Panc1 (cell line): ENCODE measurements at regions not wholly inside any gene's neighbourhood (a gene's known extent, or its start where the extent isn't known, plus 50 kb on each side); places are given as distances from the start of the nearest gene placed in this dataset.

ENCODE experiments used
- ATAC-seq: fragments of 200-7000 bp; cut with Tn5 transposase; 2 replicates; pipeline ENCODE4 v1.9.1; 2020; ENCODE audit warnings: mild to moderate bottlenecking, moderate library complexity
- BruUV-seq: library from RNA; stranded (reverse); fragments of 400-500 nt; replicated peaks from 2 replicates; lab custom pipeline; 2021; lab: Mats Ljungman, UMichigan
- CTCF ChIA-PET: fragments of 300-600 bp; sonication (Branson Sonifier 250); formaldehyde crosslinking; loops from one replicate; lab custom pipeline; 2022; ENCODE audit warnings: antibody characterized with exemption; lab: Charles Lee
- POLR2A ChIA-PET: fragments of 300-600 bp; sonication (Branson Sonifier 250); formaldehyde crosslinking; loops from one replicate; lab custom pipeline; 2022; ENCODE audit warnings: antibody characterized with exemption; lab: Charles Lee
- DNase-seq: peaks from one replicate; pipeline ENCODE4 v3.0.0-alpha.2; 2010; ENCODE audit warnings: low read depth, low spot score
- H3K27ac ChIP-seq: 2 replicates; pipeline ENCODE4 v1.5.1; 2011; ENCODE audit warnings: mild to moderate bottlenecking, low read length, inconsistent platforms
- H3K27me3 ChIP-seq: fragments of 200-500 bp; sonication (Bioruptor generic); 2 replicates; pipeline ENCODE4 v1.6.0; 2014; ENCODE audit warnings: low read length, inconsistent platforms; ENCODE audit not compliant: control insufficient read depth, insufficient read depth
- H3K36me3 ChIP-seq: fragments of 200-500 bp; sonication (Bioruptor generic); 2 replicates; pipeline ENCODE4 v1.5.1; 2014; ENCODE audit warnings: inconsistent platforms, mild to moderate bottlenecking, low read length, moderate library complexity; ENCODE audit not compliant: control insufficient read depth, insufficient read depth
- H3K4me1 ChIP-seq: 2 replicates; pipeline ENCODE4 v1.5.1; 2011; ENCODE audit warnings: inconsistent platforms, mild to moderate bottlenecking, low read length, moderate library complexity; ENCODE audit not compliant: control insufficient read depth, insufficient read depth
- H3K4me3 ChIP-seq, 2 experiments: 2 replicates each; pipeline ENCODE4 v1.5.1; 2011 to 2012; ENCODE audit warnings: low read depth in 2 of 2, low read length in 2 of 2, mild to moderate bottlenecking in 2 of 2, inconsistent platforms in 1 of 2, moderate library complexity in 1 of 2
- H3K9me3 ChIP-seq: fragments of 200-500 bp; sonication (Bioruptor generic); 2 replicates; pipeline ENCODE4 v1.5.1; 2014; ENCODE audit warnings: low read depth, mild to moderate bottlenecking, inconsistent platforms, low read length, moderate library complexity; ENCODE audit not compliant: control insufficient read depth, insufficient read depth
- POLR2AphosphoS5 ChIP-seq: IDR thresholded peaks from 2 replicates; pipeline ENCODE4 v1.6.1; 2012; ENCODE audit warnings: mild to moderate bottlenecking, low read depth, low read length, moderate library complexity
- SIN3A ChIP-seq: IDR thresholded peaks from 2 replicates; pipeline ENCODE4 v1.6.1; 2012; ENCODE audit warnings: low read depth, mild to moderate bottlenecking, low read length, moderate library complexity, borderline replicate concordance; ENCODE audit not compliant: insufficient read depth
- TCF7L2 ChIP-seq: IDR thresholded peaks from 2 replicates; pipeline ENCODE4 v1.6.1; 2011; ENCODE audit warnings: mild to moderate bottlenecking, low read depth, low read length, inconsistent platforms
- in situ Hi-C: cut with HindIII; loops from 2 replicates; pipeline ENCODE4 v1.10.0; 2016; ENCODE audit warnings: low sequenced_read_pairs, low pct_unique_long_range_greater_than_20kb
- intact Hi-C: fragments of 100-400 bp; cut with micrococcal nuclease; formaldehyde crosslinking; loops from one replicate; pipeline ENCODE4 v1.10.0; 2022; ENCODE audit not compliant: unreplicated experiment
- TF ChIP-seq, protein P1 (sequence below), 2 experiments: IDR thresholded peaks; 2 replicates each; pipeline ENCODE4 v1.6.1; 2011 to 2012; ENCODE audit warnings: low read depth in 2 of 2, control low read depth in 1 of 2, low read length in 1 of 2, mild to moderate bottlenecking in 1 of 2, moderate library complexity in 1 of 2; ENCODE audit not compliant: insufficient read depth in 1 of 2
- TF ChIP-seq, protein P2 (sequence below): fragments of 450-650 bp; IDR thresholded peaks from 2 replicates; pipeline ENCODE4 v1.5.1; 2017; ENCODE audit warnings: mild to moderate bottlenecking

DNA sequence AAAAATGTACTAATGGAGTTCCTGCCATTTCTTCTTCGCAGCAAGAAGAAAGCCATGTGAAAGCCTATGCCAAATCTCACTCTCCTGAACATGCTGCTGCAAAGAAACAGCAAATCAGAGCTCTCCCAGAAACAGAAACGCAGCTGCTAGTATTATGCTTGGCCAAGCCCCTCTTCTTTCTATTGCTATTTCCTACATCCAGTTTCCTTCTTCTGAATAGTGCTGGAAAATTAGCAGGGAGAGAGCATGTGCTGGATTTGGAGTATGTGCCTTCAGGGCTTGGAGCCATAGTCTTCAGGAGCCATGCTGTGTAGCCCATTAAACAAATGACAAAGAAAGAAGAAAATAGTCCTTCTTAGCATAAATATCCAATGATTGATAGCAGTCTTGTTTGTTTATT, 852.0 kb upstream of the PHF14 start:
- BruUV-seq: no TSS peak
- intact Hi-C loops: no loop called here
- ATAC-seq (no peak), DNase-seq (no peak)
- H3K4me1 ChIP-seq: no peaks in the 10 kb centered on the region
- TF ChIP-seq SIN3A: no peak
- no peak for TF ChIP-seq TCF7L2
- TF ChIP-seq, protein P1, sequence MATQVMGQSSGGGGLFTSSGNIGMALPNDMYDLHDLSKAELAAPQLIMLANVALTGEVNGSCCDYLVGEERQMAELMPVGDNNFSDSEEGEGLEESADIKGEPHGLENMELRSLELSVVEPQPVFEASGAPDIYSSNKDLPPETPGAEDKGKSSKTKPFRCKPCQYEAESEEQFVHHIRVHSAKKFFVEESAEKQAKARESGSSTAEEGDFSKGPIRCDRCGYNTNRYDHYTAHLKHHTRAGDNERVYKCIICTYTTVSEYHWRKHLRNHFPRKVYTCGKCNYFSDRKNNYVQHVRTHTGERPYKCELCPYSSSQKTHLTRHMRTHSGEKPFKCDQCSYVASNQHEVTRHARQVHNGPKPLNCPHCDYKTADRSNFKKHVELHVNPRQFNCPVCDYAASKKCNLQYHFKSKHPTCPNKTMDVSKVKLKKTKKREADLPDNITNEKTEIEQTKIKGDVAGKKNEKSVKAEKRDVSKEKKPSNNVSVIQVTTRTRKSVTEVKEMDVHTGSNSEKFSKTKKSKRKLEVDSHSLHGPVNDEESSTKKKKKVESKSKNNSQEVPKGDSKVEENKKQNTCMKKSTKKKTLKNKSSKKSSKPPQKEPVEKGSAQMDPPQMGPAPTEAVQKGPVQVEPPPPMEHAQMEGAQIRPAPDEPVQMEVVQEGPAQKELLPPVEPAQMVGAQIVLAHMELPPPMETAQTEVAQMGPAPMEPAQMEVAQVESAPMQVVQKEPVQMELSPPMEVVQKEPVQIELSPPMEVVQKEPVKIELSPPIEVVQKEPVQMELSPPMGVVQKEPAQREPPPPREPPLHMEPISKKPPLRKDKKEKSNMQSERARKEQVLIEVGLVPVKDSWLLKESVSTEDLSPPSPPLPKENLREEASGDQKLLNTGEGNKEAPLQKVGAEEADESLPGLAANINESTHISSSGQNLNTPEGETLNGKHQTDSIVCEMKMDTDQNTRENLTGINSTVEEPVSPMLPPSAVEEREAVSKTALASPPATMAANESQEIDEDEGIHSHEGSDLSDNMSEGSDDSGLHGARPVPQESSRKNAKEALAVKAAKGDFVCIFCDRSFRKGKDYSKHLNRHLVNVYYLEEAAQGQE (IDR thresholded peaks at IDR 0.05; ENCODE audit: insufficient read depth in 1 of 2, low read depth in 2 of 2, low read length in 1 of 2): no peak
- CTCF ChIA-PET: no interaction called here
- H3K27ac ChIP-seq: no peak overlapping the region
- POLR2A ChIA-PET: no interaction called here
- H3K27me3 ChIP-seq: no peaks in the 10 kb centered on the region
- in situ Hi-C loops: no loop called here
- no peaks in the 10 kb centered on the region for H3K36me3 ChIP-seq
- no peaks in the 10 kb centered on the region for H3K9me3 ChIP-seq
- no peak overlapping the region for H3K4me3 ChIP-seq

DNA sequence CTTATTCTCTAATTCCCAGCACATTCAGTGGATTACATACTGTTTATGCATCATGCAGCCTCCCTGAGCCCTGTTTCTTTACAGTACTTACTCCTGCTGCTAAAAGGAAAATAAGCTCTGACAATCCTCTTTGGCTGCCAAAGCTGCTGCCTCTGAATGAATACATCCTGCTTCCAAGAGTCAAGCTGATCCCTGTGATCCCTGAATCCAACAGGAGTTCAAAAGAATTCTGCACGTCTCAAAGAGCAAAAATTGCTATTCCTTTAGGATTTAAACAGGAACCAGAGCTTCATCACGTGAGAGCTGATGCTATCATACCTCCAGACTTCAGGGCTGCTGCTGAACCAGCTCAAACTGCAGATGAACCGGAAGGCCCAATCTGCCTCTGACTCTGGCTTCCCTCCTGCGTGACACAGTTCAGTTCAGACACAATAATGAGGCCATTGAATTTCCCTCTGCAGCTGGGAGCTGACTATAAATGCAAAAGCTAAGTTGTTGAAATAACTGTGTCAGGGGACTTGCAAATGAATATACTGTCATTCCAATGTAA, 851.0 kb upstream of the PHF14 start:
- intact Hi-C loops (no loop called here), in situ Hi-C loops (no loop called here)
- no peaks in the 10 kb centered on the region for H3K27me3 ChIP-seq
- H3K4me1 ChIP-seq: no peaks in the 10 kb centered on the region
- ChIA-PET POLR2A (interaction anchor here (0.5 kb wide), 1 partner anchor 9 kb away, joined by 5 read pairs; no protein-coding TSS in a partner anchor), CTCF (no interaction called here)
- BruUV-seq: no TSS peak
- H3K4me3 ChIP-seq: no peak overlapping the region
- H3K36me3 ChIP-seq: no peaks in the 10 kb centered on the region
- no peaks in the 10 kb centered on the region for H3K9me3 ChIP-seq
- no peak for ATAC-seq
- no peak for DNase-seq
- H3K27ac ChIP-seq: no peak overlapping the region
- TF ChIP-seq TCF7L2 (no peak), SIN3A (no peak), POLR2AphosphoS5 (no peak)
- TF ChIP-seq, protein P1 (IDR thresholded peaks at IDR 0.05; ENCODE audit: insufficient read depth in 1 of 2, low read depth in 2 of 2, low read length in 1 of 2): no peak
- TF ChIP-seq, protein P2, sequence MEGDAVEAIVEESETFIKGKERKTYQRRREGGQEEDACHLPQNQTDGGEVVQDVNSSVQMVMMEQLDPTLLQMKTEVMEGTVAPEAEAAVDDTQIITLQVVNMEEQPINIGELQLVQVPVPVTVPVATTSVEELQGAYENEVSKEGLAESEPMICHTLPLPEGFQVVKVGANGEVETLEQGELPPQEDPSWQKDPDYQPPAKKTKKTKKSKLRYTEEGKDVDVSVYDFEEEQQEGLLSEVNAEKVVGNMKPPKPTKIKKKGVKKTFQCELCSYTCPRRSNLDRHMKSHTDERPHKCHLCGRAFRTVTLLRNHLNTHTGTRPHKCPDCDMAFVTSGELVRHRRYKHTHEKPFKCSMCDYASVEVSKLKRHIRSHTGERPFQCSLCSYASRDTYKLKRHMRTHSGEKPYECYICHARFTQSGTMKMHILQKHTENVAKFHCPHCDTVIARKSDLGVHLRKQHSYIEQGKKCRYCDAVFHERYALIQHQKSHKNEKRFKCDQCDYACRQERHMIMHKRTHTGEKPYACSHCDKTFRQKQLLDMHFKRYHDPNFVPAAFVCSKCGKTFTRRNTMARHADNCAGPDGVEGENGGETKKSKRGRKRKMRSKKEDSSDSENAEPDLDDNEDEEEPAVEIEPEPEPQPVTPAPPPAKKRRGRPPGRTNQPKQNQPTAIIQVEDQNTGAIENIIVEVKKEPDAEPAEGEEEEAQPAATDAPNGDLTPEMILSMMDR: no peak
